NCI-H748 (cell line): ENCODE measurements at regions not wholly inside any gene's neighbourhood (a gene's known extent, or its start where the extent isn't known, plus 50 kb on each side); places are given as distances from the start of the nearest gene placed in this dataset.

Experiments used
- DNase-seq: peaks from one replicate; lab custom pipeline; 2025; ENCODE audit not compliant: unreplicated experiment; lab: John Stamatoyannopoulos, UW

DNA sequence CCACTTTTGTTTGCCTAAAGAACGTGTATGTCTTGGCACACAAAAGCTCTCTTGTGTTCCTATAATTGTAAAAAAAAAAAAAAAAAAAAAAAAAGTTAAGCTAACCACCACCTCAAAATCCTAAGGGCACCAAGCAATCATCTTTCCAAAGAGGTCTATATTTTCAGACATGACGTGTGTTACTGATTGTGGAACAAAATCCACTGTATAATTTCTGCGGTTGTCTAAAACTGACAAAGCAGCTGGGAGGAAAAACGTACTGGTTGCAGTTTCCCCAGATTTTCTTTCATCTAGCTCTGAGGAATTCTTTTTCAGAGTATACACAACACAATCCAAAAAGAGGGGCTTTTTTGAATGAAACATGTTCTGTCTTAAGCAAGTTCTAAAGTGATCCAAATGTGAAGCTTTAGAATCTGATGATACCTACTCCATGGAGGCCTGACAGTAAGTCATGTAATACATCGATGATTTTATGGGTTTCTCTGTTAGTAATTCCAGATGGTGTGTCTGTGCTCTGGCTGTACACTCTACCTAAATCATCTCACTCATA, 375.6 kb upstream of the NUDT12 start:
- DNase-seq: peak; percentile 41

DNA sequence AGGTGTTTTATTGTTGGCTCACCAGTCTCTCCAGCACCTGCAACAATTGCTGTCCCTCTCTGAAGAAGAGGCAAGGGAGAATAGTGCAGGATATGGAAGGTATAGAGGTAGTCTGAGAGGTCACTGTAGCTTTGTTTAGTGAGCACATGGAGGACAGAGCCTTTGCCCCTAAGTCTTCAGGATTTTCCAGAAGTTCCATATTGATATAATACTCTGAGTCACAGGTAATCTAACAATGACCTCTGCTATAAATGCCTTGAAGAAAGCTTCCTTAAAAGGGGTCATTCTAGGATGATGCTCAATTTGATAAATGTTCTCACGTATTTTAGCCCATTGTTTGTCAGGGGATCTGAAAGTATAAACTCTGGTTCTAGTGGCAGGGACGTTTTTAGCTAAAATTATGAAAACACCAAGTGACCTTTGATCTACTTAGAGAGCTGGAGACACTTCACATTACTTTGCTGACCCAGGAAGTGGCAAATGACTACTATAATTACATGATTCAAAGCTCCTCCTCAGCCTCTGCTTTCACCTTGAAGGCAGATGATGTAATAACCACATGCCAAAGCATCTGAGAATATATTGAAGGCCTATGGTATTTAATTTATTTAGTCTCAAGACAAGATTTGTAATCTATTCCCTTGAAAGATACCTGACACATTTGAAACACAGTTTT, 366.9 kb upstream of the NUDT12 start:
- DNase-seq: no peak

DNA sequence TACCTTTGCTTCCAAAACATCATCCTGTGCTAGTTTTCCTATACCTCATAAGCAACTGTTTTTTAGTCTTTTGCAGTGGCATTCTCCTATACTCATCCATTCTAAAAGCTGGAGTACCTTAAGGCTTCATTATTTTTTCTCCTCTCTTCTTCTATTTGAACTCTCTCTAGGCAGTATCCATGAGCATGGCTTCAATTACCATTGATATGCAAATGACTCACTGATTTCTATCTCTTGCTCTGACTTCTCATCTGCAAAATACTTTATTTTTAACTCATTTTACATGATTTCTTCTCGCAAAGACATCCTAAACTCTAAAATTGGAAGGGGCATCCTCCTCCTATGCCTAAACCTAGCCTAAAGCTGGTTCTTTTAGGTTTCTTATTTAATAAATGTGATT, 365.1 kb upstream of the NUDT12 start:
- DNase-seq: no peak

DNA sequence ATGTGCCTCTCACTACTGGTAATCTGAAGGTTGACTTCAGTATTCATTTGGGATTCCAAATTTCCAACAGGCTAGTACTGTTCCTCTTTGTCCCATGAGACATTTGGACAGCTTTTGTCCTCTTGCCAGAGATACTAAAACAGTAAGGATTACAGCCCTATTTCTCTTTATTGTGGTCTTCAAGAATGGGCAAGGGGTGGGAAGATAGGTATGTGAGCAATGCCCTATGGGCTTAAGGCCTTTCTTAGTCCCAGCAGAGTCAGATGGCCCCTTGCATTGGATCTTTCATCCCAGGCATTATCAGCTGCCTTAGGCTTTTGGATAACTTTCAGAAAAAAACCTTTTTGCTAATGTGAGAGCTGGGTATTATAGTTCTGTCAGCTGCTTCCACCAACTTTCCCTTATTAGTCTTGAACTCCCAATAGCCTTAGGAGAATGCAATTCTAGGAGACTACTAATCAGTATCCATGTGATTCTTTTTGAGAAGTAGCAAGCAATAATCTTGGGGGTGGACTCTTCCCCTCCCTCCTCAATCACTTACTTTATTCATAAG, 361.1 kb upstream of the NUDT12 start:
- no peak for DNase-seq

DNA sequence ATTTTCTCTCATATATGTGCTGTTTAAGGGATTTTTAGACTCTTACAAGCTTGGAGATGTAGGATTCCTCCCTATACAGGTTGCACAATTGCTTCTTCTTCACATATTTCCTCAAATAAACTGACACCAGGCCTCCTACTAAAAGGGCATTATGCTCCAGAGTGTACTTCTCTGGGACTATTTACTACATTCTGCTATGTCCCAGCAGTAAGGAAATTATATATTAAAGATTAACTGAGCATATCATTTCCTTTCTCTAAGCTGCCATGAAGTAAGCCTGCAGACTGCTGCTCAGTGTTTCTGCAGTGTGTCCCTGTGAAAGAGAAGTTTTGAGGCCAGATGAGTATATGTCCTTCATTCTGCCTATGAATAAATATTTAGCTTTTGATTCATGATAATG, 356.9 kb upstream of the NUDT12 start:
- DNase-seq: no peak

DNA sequence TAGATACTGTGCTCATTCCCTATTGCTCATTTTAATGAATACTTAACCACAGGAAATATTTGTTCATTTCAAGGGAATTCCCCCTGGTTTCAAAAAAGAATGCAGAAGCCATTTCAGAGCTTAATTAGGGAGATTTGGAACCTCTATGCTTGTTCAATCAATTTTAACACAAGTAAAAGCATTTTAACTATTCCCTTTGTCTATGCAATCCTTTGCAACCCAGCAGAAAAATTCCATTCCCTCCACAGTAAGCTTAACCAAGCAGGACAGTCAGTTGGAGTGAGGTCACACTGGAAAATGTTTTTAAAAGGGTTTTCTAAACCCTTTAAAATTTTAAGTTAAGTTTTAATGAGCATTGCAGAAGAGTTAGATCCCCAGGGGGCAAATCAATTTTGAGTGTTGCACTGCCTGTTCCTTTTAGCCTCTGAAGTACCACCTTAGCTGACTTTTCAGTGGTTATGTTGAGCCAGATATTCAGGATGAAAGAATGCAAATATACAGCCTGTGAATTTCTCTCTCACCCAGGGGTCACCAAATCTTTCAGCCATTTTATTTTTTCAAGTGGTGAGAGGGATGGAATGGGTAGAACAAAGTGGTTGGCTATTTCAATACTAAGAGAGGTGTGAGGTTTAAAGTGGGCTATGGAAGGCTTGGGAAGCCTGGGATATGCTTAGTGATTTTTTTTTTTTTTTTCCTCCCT, 356.2 kb upstream of the NUDT12 start:
- no peak for DNase-seq

DNA sequence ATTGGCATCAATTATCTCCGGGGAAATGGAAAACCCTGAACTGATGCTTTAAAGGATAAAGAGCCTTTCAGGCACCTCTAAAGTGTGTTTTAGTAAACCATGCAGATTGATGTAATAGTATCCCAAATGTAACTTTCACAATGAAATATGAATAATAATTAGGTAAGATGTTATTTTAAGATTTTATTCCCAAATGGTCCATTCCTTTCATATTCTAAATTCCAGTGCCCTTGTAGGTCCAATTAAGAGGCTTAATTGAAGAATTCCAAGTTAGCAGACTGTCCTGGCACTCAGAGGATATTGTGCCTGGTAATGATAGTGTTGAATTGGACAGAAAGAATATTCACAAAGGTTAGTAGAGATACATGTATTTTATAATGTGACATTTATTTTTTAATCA, 352.5 kb upstream of the NUDT12 start:
- no peak for DNase-seq

DNA sequence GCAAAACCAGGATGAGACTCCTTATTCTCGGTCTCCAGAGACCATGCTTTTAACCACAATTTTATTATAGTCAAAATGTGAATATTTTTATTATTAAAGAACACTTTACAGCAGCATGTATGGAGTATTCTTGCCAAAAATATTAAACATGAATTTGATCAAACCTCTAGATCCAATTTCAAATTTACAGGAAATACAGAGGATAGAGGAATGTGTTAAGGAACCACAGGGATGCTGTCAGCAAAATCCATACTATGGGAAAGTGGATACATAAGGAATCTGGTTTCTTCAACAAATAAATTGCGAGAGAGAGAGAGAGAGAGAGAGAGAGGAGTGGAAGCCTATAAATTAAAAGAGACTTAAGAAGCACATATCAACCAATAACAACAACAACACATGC, 348.2 kb upstream of the NUDT12 start:
- DNase-seq: no peak

DNA sequence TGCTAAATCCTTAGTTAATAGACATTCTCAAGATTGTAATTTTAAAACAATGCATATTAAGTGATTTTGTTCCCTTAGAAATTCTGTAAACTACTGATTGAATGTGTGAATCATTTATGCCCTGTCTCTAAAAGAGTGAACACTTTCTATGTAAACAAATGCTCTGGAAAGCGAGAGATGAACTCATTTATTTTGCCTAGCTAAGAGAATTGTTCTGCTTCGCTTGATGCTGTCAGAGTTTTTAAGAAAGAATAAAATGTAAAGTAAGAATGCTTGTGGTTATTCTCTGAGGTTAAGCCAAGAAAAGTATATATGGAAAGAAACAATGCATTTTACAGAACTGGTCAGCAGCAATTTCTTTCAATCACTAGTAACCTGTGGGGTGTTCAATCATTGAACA, 347.4 kb upstream of the NUDT12 start:
- no peak for DNase-seq

DNA sequence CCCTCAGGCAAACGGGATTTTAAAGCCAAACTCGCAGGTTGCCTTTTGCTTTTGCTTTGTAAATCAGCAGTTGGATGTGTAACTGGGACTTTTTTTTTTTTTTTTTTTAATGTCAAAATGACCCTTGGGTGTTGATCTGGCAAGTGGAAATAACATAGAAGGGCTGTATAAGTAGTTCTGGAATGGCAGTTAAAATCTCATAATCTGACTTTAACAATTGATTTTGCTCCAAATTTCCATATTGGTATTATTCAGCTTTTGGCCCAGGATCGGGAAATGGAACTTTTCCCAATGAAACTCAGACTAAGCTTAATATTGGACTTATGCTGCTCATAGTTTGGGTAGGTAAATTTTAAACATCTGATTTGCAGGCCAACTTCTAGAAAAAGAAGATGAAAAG, 346.8 kb upstream of the NUDT12 start:
- no peak for DNase-seq

DNA sequence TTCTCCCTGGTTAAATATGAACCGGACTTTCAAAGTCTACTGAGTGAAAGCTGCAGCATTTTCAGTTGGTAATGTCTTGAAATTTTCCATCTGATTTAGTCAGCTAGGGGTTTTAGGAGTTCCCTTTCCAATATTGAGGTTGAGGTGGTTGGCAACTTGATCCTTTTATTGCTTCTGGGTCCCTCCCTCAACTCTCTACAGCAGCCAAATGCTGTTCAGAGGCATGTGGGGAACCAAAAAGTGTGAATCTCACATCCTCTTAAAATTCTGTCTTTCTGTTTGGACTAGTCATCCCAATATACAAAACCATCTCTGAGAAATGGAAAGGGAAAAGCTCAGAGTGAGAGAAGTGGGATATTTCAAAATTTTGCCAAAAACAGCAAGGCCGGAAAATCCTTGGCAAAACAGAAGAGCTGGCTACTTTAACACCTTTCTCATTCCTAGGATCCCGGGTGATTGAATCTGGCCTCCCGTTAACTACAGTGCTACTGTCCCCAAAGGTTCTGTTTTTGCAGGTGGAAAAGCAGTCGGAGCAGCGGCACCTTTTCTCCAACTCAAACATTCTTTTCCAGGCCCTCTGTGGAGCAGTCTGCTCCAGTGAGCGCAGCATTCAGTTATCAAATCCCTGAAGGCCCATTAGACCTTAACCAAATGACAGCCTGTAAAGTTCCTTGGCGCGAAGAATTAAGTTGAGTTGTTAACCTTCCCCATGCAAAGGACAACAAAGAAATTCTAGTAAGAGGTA, 345.9 kb upstream of the NUDT12 start:
- DNase-seq: no peak

DNA sequence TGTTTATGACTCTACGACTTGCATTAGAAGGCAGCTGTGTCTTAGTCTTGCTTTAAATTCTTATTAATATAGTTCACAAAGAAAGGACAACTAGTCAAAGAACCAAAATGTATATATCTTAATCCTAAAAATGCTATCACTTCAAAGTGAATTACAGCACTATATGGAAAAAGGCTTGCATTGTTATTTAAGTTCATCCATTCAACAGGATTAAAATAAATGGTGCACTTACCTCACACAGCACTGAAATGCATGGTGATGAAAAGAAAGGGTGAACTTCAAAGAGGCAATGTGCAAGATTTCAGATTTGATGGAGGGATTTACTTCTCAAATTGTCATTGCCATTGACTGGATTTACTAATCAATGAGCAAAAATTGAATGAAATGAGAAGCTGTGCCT, 344.4 kb upstream of the NUDT12 start:
- DNase-seq: no peak

DNA sequence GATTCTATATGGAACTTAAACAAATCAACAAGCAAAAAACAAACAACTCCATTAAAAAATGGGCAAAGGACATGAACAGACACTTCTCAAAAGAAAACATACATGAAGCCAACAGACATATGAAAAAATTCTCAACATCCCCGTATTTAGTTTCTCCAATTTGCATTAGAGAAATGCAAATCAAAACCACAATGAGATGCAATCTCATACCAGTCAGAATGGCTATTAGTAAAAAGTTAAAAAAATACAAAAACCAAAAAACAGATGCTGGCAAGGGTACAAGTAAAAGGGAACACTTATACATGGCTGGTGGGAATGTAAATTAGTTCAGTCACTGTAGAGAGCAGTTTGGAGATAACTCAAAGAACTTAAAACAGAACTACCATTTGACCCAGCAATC, 342.1 kb upstream of the NUDT12 start:
- no peak for DNase-seq

DNA sequence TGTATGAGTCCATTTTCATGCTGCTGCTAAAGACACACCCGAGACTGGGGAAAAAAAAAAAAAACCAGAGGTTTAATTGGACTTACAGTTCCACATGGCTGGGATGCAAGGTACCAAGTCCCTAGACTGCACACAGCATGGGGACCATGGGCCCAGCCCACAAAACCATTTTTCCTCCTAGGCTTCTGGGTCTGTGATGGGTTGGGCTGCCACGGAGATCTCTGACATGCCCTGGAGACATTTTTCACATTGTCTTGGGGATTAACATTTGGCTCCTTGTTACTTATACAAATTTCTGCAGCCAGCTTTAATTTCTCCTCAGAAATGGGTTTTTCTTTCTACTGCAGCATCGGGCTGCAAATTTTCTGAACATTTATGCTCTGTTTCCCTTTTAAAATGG, 340.3 kb upstream of the NUDT12 start:
- DNase-seq: no peak

DNA sequence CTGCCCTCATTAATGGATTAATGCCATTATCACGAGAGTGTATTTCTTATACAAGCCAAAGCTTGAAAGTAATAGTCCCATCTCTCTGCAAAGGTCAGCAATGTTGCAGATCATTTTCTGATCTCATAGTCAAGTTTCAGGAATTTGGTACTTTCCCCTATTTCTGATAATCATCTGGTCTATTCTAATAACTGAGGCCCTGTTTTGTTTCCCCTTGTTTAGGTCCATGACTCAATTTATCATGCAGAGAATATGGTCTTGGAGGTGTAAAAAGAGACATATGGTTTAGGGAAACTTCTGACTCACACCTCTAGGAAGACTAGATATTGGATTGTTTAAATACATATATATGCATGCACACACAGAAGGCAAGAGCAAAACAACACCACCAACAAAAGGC, 339.3 kb upstream of the NUDT12 start:
- DNase-seq: no peak

DNA sequence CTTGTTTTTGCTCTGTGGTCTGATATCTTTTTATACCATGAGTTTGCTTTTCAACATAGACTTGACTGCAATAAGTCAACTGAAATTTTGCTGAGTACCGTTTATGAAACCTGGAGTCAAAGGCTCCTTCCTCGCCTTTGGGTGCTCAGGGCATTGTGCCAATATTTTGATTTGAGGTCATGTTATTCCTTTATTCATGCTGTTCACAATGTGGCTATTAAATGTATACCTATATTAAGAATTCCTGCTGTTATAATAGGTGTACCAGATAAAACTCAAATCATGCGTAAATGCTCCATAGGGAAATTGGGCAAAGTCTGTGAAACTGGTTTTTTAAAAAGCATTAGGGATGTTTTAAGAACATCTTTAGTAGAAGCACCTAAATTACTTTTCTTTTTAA, 334.0 kb upstream of the NUDT12 start:
- peak; percentile 90 for DNase-seq

DNA sequence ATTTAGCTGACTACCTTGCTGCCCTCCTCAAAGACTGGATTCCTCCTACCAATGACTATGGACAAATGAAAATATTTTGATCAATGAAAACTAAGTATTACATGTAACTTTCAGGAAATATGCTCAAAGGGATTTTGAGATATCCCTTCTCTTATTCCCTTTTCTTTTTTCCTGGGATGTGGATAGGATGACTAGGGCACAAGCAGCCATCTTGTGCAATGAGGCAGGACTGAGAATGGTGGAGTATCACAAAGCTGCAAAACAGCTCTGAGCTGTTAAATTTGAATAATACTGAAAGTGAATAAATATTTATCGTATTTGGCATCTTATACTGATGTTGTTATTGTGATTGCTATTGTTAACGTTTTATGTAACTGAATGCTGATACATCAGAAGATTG, 333.1 kb upstream of the NUDT12 start:
- no peak for DNase-seq

DNA sequence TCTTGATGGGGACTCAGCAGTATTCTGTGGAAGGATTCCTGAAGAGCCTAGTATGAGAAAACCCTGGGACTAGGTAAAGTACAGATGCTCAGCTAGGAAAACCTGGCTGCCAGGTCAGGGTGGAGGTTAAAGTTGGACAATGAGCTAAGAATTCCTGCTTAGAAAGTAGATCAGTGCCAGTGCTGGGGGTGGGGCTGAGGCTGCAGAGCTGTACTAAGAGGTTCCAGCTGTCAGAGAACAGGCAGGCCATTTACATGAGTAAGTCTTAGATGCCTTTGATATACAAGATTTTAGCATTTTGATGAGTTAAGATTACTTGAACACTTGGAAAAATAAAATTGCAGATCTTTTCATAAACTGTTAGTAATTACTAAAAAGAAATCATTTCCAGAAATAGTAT, 332.3 kb upstream of the NUDT12 start:
- DNase-seq: peak; percentile 83

DNA sequence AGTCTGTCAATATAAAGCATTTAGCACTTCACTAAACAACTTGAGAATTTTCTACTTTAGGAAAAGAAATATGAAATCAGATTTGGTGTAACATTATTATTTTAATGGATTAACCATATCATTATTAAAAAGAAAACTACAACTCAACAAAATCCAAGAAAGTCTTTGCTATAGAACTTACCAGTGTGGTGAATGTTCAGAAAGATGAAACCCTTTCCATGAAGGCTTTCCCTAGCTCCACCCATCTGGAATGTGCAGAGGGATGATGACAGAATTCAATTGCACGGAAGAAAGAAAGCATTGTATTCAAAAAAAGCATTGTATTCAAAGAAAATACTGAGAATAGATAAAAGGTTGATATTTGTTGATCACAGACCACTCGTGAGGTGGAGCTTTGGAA, 328.6 kb upstream of the NUDT12 start:
- DNase-seq: peak; percentile 31

DNA sequence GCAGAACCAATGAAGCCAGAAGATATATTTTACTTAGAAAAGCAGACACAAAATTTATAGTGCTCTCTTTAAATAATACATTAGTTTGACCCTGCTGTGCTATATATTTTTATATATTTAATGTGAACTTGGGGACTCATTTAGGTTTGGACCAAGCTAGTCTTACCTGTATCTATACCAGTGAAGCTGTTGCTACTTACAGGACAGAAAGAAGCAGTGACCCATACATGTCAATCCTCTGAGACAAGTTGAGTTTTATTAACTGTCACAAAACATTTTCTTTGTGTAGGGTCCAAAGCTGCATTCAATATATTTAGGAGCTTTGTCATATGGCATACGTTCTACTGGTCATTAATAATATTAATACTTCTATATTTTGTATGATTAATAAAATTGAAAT, 327.7 kb upstream of the NUDT12 start:
- DNase-seq: no peak

DNA sequence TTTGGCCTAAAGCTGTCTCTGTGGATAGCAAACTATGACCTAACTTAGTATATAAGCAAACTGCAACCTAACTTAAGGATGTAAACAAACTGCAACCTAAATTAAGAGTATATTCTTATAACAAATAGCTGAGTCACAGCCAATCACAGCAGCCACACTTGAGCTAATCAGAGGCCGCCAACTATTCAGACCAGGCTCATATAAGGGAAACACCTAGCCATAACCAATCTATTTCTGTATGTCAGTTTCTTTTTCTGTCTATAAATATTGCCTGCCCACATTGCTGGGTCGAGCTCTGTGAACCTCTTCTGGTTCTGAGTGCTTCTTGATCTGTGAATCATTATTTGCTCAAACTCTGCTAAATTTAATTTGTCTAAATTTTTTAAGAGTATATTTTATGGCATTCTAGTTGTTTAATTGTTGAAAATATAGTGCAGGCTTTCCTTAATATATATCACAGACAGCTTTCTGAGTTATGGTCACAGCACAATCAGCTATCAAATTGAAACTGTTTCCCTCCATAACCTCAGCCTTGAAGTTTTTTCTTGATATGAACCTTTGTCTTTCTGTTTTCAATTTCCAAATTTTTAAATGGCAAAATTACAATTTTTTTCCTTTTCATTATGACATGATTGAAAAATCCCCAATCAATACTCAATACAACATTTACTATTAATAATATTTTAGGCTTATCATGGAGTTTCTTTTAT, 327.1 kb upstream of the NUDT12 start:
- no peak for DNase-seq
